GM23338 (cell line): ENCODE measurements at regions not wholly inside any gene's neighbourhood (a gene's known extent, or its start where the extent isn't known, plus 50 kb on each side); places are given as distances from the start of the nearest gene placed in this dataset.

Experiments used
- ATAC-seq: fragments of 200-7000 bp; cut with Tn5 transposase; 3 replicates; pipeline ENCODE4 v1.9.1; 2020
- DNase-seq: peaks from one replicate; pipeline ENCODE4 v3.0.0-alpha.2; 2015; ENCODE audit warnings: low spot score
- H2AFZ ChIP-seq: fragments of 200-600 bp; sonication (generic); 2 replicates; pipeline ENCODE4 v1.8.0; 2016; ENCODE audit warnings: antibody characterized with exemption, mild to moderate bottlenecking, moderate library complexity
- H3F3A ChIP-seq: fragments of 200-600 bp; sonication (generic); replicated peaks from 2 replicates; pipeline ENCODE4 v1.8.0; 2017; ENCODE audit warnings: antibody characterized with exemption, mixed run types, low read depth
- H3K27ac ChIP-seq: fragments of 200-600 bp; sonication (generic); 2 replicates; pipeline ENCODE4 v1.6.1; 2016; ENCODE audit warnings: low read depth
- H3K27me3 ChIP-seq: fragments of 200-600 bp; sonication (generic); 2 replicates; pipeline ENCODE4 v1.8.0; 2016; ENCODE audit warnings: mild to moderate bottlenecking, mixed run types, moderate library complexity; ENCODE audit not compliant: insufficient read depth
- H3K36me3 ChIP-seq: fragments of 200-600 bp; sonication (generic); 2 replicates; pipeline ENCODE4 v1.8.0; 2016; ENCODE audit warnings: mild to moderate bottlenecking; ENCODE audit not compliant: insufficient read depth
- H3K4me1 ChIP-seq: fragments of 200-600 bp; sonication (generic); 2 replicates; pipeline ENCODE4 v1.8.0; 2016; ENCODE audit warnings: mild to moderate bottlenecking, moderate library complexity; ENCODE audit not compliant: insufficient read depth
- H3K4me2 ChIP-seq: fragments of 200-600 bp; sonication (generic); 2 replicates; pipeline ENCODE4 v1.7.1; 2017; ENCODE audit warnings: mixed run types
- H3K4me3 ChIP-seq: fragments of 200-600 bp; sonication (generic); 2 replicates; pipeline ENCODE4 v1.6.1; 2016; ENCODE audit warnings: mixed run types
- H3K79me2 ChIP-seq: fragments of 200-600 bp; sonication (generic); replicated peaks from 2 replicates; pipeline ENCODE4 v1.8.0; 2017; ENCODE audit warnings: mild to moderate bottlenecking; ENCODE audit not compliant: insufficient read depth
- H3K9me2 ChIP-seq: fragments of 200-600 bp; sonication (generic); 2 replicates; pipeline ENCODE4 v1.8.0; 2017; ENCODE audit not compliant: insufficient read depth
- H4K20me1 ChIP-seq: fragments of 200-600 bp; sonication (generic); replicated peaks from 2 replicates; pipeline ENCODE4 v1.8.0; 2017; ENCODE audit warnings: mild to moderate bottlenecking; ENCODE audit not compliant: insufficient read depth
- H3K27ac Mint-ChIP-seq: 2 replicates; pipeline ENCODE4 v1.8.0; 2020; ENCODE audit warnings: inconsistent platforms, mild to moderate bottlenecking, moderate library complexity, mixed read lengths
- H3K27me3 Mint-ChIP-seq: 3 replicates; pipeline ENCODE4 v1.8.0; 2022; ENCODE audit warnings: low read depth, mild to moderate bottlenecking, moderate library complexity, mixed read lengths, inconsistent platforms; ENCODE audit not compliant: insufficient read depth, poor library complexity
- H3K36me3 Mint-ChIP-seq: 3 replicates; pipeline ENCODE4 v1.8.0; 2021; ENCODE audit warnings: low read depth, mild to moderate bottlenecking, inconsistent platforms, moderate library complexity, mixed read lengths
- H3K4me1 Mint-ChIP-seq: 3 replicates; pipeline ENCODE4 v1.8.0; 2020; ENCODE audit warnings: mild to moderate bottlenecking, inconsistent platforms, mixed read lengths
- H3K4me3 Mint-ChIP-seq: 3 replicates; pipeline ENCODE4 v1.8.0; 2021; ENCODE audit warnings: moderate library complexity, mild to moderate bottlenecking, inconsistent platforms, mixed read lengths
- H3K9me3 Mint-ChIP-seq: 3 replicates; pipeline ENCODE4 v1.8.0; 2020; ENCODE audit warnings: moderate library complexity, mild to moderate bottlenecking, inconsistent platforms, mixed read lengths
- CREB1 ChIP-seq: fragments of 250-450 bp; sonication (Bioruptor Pico); IDR thresholded peaks from 2 replicates; pipeline ENCODE4 v1.5.0; 2020; ENCODE audit warnings: low read depth, mild to moderate bottlenecking, moderate library complexity
- CTCF ChIP-seq, 2 experiments: fragments of 200-600 bp in 1 of 2; sonication (generic) in 1 of 2; conservative IDR thresholded peaks; 2 replicates each; pipeline versions ENCODE4 v1.5.1 to v1.6.1; 2016 to 2017; ENCODE audit warnings: antibody characterized with exemption in 2 of 2, low read depth in 2 of 2, mild to moderate bottlenecking in 2 of 2, moderate library complexity in 1 of 2
- ETS1 ChIP-seq: IDR thresholded peaks from 2 replicates; pipeline ENCODE4 v1.6.1; 2016; ENCODE audit warnings: antibody characterized with exemption
- EZH2 ChIP-seq: fragments of 200-600 bp; sonication (generic); IDR thresholded peaks from one replicate; pipeline ENCODE4 v1.8.0; 2017; ENCODE audit warnings: antibody characterized with exemption, mild to moderate bottlenecking, low read depth; ENCODE audit not compliant: unreplicated experiment
- JUNB ChIP-seq: IDR thresholded peaks from one replicate; pipeline ENCODE4 v1.6.1; 2016; ENCODE audit warnings: antibody characterized with exemption; ENCODE audit not compliant: unreplicated experiment
- NANOG ChIP-seq: IDR thresholded peaks from 2 replicates; pipeline ENCODE4 v1.6.1; 2016; ENCODE audit warnings: antibody characterized with exemption, borderline replicate concordance
- REST ChIP-seq: IDR thresholded peaks from one replicate; pipeline ENCODE4 v1.6.1; 2018; ENCODE audit warnings: antibody characterized with exemption; ENCODE audit not compliant: unreplicated experiment
- STAT1 ChIP-seq: IDR thresholded peaks from one replicate; pipeline ENCODE4 v1.6.1; 2016; ENCODE audit warnings: antibody characterized with exemption; ENCODE audit not compliant: unreplicated experiment
- ZNF114 ChIP-seq: fragments of 250-450 bp; sonication (Bioruptor Pico); IDR thresholded peaks from 2 replicates; pipeline ENCODE4 v1.5.0; 2020; ENCODE audit warnings: mild to moderate bottlenecking, moderate library complexity
- ZNF331 ChIP-seq: fragments of 250-450 bp; sonication (Bioruptor Pico); IDR thresholded peaks from 2 replicates; pipeline ENCODE4 v1.5.0; 2020; ENCODE audit warnings: low read depth, mild to moderate bottlenecking, moderate library complexity

- Mint-ChIP-seq H3K27ac (no peak overlapping the region), H3K27me3 (peaks cover 3% of the 10 kb centered on the region), H3K36me3 (no peaks in the 10 kb centered on the region), H3K9me3 (no peaks in the 10 kb centered on the region), H3K4me3 (no peak overlapping the region), H3K4me1 (0 out of 3 replicates have a peak, but pooled peaks cover 3% of the 10 kb centered on the region)
- Histone ChIP-seq H3K9me2 (no peaks in the 10 kb centered on the region), H3K36me3 (no peaks in the 10 kb centered on the region), H3K4me3 (no peak overlapping the region), H3K4me2 (no peak overlapping the region), H3K27me3 (no peaks in the 10 kb centered on the region), H2AFZ (no peak overlapping the region), H3K27ac (no peak overlapping the region), H4K20me1 (no peaks in the 10 kb centered on the region), H3K79me2 (no peaks in the 10 kb centered on the region), H3K4me1 (no peaks in the 10 kb centered on the region), H3F3A (no peaks in the 10 kb centered on the region)
- ATAC-seq (no peak), DNase-seq (no peak)
- TF ChIP-seq ZNF331 (CRISPR knock-in tag) (no peak), CREB1 (CRISPR knock-in tag) (no peak), EZH2 (no peak), JUNB (no peak), ETS1 (no peak), REST (no peak), CTCF (conservative IDR thresholded peaks at IDR 0.05; ENCODE audit: low read depth in 2 of 2) (no peak), ZNF114 (CRISPR knock-in tag) (no peak), NANOG (no peak), STAT1 (no peak)
Measured at GRCh38 chr10:131694168-131694780, 206.5 kb upstream of the PPP2R2D start.
